GM12872 (cell line): ENCODE measurements at regions not wholly inside any gene's neighbourhood (a gene's known extent, or its start where the extent isn't known, plus 50 kb on each side); places are given as distances from the start of the nearest gene placed in this dataset.

Experiments used
- TF ChIP-seq, protein P1 (sequence below): IDR thresholded peaks from 3 replicates; pipeline ENCODE4 v1.5.1; 2011; ENCODE audit warnings: low read depth, mild to moderate bottlenecking, low read length, moderate library complexity; ENCODE audit not compliant: insufficient read depth

- TF ChIP-seq, protein P1, sequence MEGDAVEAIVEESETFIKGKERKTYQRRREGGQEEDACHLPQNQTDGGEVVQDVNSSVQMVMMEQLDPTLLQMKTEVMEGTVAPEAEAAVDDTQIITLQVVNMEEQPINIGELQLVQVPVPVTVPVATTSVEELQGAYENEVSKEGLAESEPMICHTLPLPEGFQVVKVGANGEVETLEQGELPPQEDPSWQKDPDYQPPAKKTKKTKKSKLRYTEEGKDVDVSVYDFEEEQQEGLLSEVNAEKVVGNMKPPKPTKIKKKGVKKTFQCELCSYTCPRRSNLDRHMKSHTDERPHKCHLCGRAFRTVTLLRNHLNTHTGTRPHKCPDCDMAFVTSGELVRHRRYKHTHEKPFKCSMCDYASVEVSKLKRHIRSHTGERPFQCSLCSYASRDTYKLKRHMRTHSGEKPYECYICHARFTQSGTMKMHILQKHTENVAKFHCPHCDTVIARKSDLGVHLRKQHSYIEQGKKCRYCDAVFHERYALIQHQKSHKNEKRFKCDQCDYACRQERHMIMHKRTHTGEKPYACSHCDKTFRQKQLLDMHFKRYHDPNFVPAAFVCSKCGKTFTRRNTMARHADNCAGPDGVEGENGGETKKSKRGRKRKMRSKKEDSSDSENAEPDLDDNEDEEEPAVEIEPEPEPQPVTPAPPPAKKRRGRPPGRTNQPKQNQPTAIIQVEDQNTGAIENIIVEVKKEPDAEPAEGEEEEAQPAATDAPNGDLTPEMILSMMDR, result no peak
Observed at GRCh38 chr4:129232589-129233337, 136.8 kb downstream of the C4orf33 start.

- TF ChIP-seq, protein P1, result no peak
Observed at GRCh38 chr4:129233691-129234090, 137.7 kb downstream of the C4orf33 start.

- TF ChIP-seq, protein P1, result no peak
Observed at GRCh38 chr4:129236351-129236750, 140.4 kb downstream of the C4orf33 start.

- TF ChIP-seq, protein P1, result no peak
Observed at GRCh38 chr4:129239088-129239487, 143.1 kb downstream of the C4orf33 start.

GRCh38 chr4:129240816-129241215 lies 144.9 kb downstream of the C4orf33 start:
- TF ChIP-seq, protein P1, result no peak

DNA sequence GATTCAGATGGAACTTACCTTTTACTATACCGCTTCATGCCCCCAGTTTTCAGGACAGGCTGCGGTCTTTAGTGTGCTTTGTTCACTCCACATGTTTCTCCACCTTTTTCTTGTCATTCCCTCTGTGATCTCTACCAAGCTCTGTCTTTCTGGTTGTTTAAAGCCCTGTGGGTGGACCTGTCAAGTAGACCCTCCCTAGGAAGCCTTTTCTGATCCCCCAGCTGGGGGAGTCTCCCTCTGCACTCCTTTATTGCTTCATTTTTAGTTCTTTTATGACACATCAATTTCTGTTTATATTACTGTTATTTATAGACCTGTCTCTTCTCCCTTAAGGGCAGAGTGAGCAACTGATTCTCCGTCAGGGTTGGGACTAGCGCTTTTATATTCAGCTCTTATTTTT lies 150.2 kb downstream of the C4orf33 start:
- TF ChIP-seq, protein P1, result no peak

GRCh38 chr4:129246910-129247461 lies 151.0 kb downstream of the C4orf33 start:
- TF ChIP-seq, protein P1, result no peak
